IPS-20b (cell line): ENCODE measurements at regions not wholly inside any gene's neighbourhood (a gene's known extent, or its start where the extent isn't known, plus 50 kb on each side); places are given as distances from the start of the nearest gene placed in this dataset.

ENCODE experiments used
- H3K27ac ChIP-seq: one replicate; pipeline ENCODE4 v1.5.1; 2013; ENCODE audit warnings: low read length
- H3K27me3 ChIP-seq: 2 replicates; pipeline ENCODE4 v1.6.1; 2013; ENCODE audit warnings: mild to moderate bottlenecking, low read length, inconsistent platforms; ENCODE audit not compliant: insufficient read depth
- H3K36me3 ChIP-seq: 2 replicates; pipeline ENCODE4 v1.6.1; 2013; ENCODE audit warnings: low read depth, mild to moderate bottlenecking, inconsistent platforms, low read length, moderate library complexity; ENCODE audit not compliant: insufficient read depth
- H3K4me1 ChIP-seq: 2 replicates; pipeline ENCODE4 v1.6.1; 2013; ENCODE audit warnings: mild to moderate bottlenecking, control low read depth, inconsistent platforms, low read length, moderate library complexity; ENCODE audit not compliant: insufficient read depth
- H3K4me3 ChIP-seq: 2 replicates; pipeline ENCODE4 v1.5.1; 2013; ENCODE audit warnings: mild to moderate bottlenecking, low read length, inconsistent platforms
- H3K9ac ChIP-seq: 2 replicates; pipeline ENCODE4 v1.6.1; 2013; ENCODE audit warnings: low read depth, mild to moderate bottlenecking, inconsistent platforms, low read length, moderate library complexity
- H3K9me3 ChIP-seq: 2 replicates; pipeline ENCODE4 v1.6.1; 2013; ENCODE audit warnings: mild to moderate bottlenecking, low read depth, low read length, inconsistent platforms; ENCODE audit not compliant: insufficient read depth

GRCh38 chr20:50381771-50382593 lies 128.2 kb upstream of the PTPN1 start:
- no peaks in the 10 kb centered on the region for H3K9me3 ChIP-seq
- no peaks in the 10 kb centered on the region for H3K36me3 ChIP-seq
- no peak overlapping the region for H3K27ac ChIP-seq
- H3K9ac ChIP-seq, result no peak overlapping the region
- H3K27me3 ChIP-seq, result no peaks in the 10 kb centered on the region
- no peaks in the 10 kb centered on the region for H3K4me1 ChIP-seq
- no peak overlapping the region for H3K4me3 ChIP-seq

- Histone ChIP-seq H3K27me3 (no peaks in the 10 kb centered on the region), H3K27ac (no peak overlapping the region), H3K9ac (no peak overlapping the region), H3K9me3 (no peaks in the 10 kb centered on the region), H3K36me3 (no peaks in the 10 kb centered on the region), H3K4me3 (no peak overlapping the region), H3K4me1 (no peaks in the 10 kb centered on the region)
Observed at GRCh38 chr20:50385733-50386640, 124.2 kb upstream of the PTPN1 start.

- H3K4me1 ChIP-seq, result no peaks in the 10 kb centered on the region
- no peak overlapping the region for H3K4me3 ChIP-seq
- H3K36me3 ChIP-seq, result no peaks in the 10 kb centered on the region
- H3K27ac ChIP-seq, result no peak overlapping the region
- H3K27me3 ChIP-seq, result no peaks in the 10 kb centered on the region
- no peak overlapping the region for H3K9ac ChIP-seq
- no peaks in the 10 kb centered on the region for H3K9me3 ChIP-seq
Observed at GRCh38 chr20:50386641-50386960, 123.6 kb upstream of the PTPN1 start.

DNA sequence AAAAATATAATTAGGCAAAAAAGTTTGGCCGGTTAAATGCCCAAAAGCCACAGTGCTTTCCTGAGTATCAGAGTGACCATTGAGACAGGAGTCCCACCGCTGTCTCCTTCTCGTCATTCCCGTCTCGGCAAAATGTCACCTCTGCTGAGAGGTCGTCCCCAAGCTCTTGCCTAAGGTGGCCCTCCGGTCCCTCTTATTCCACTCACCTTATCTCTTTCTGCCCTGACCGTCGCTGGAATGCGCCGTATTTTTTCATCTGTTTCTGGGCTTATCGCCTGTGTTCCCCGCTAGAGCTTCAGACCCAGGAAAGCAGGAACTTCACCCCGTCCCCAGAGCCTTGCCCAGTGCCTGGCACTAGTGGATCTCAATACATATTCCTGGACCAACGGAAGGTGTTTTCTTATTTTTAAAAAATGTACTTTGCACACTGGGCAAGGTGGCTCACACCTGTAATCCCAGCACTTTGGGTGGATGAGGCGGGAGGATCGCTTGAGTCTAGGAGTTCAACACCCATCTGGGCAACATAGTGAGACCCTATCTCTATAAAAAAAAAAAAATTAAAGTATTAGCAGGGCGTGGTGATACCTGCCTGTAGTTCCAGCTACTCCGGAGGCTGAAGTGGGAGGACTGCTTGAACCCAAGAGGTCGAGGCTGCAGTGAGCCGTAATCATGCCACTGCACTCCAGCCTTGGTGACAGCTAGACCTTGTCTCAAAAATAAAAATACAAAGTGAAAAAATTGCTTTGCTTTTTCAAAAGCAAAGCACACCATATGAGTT lies 122.8 kb upstream of the PTPN1 start:
- H3K36me3 ChIP-seq, result no peaks in the 10 kb centered on the region

DNA sequence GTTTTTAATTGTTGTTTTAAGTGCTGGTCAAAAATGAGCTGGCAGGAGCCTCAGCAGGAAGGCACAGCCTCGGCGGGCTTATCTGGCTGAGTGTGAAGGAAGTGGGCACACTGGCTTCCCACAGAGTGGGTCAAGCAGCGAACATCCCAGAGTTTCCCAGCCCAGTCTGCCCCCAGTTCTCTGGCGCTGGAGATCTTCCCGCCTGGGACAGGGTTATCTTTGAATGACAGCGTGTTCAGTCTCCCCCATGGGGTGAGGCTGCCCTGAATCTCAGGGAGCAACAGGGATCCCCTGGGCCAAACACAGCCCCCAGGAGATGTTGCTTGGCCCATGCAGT lies 122.2 kb upstream of the PTPN1 start:
- Histone ChIP-seq H3K9me3 (no peaks in the 10 kb centered on the region), H3K4me3 (no peak overlapping the region), H3K27me3 (no peaks in the 10 kb centered on the region), H3K9ac (no peak overlapping the region), H3K36me3 (no peaks in the 10 kb centered on the region), H3K27ac (no peak overlapping the region), H3K4me1 (no peaks in the 10 kb centered on the region)

More for the DNA sequence above, 122.8 kb upstream of the PTPN1 start:
- Histone ChIP-seq H3K4me1 (no peaks in the 10 kb centered on the region), H3K4me3 (no peak overlapping the region), H3K9me3 (no peaks in the 10 kb centered on the region), H3K9ac (no peak overlapping the region), H3K27me3 (no peaks in the 10 kb centered on the region), H3K27ac (no peak overlapping the region)

GRCh38 chr20:50388733-50389437 lies 121.3 kb upstream of the PTPN1 start:
- Histone ChIP-seq H3K27ac (no peak overlapping the region), H3K9ac (no peak overlapping the region), H3K4me3 (no peak overlapping the region)

DNA sequence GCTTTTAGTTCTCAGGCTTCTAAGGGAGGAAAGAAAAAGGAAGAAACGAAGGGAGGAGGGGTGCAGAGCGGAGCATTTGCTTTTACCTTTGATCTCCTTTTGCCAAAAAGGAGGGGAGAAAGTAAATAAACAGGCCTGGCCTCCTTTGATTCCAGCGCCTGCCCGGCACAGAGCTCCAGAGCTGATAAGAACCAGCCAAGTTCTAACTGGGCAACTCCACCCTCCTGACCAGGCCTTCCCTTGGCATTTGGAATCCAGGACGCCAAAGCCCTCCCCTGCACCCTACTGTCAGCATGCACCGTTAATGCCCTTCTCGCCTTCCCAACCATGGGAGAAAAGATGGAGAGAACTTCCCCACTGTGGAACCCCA lies 120.8 kb upstream of the PTPN1 start:
- Histone ChIP-seq H3K9ac (no peak overlapping the region), H3K4me3 (no peak overlapping the region), H3K27ac (no peak overlapping the region), H3K4me1 (no peaks in the 10 kb centered on the region), H3K36me3 (no peaks in the 10 kb centered on the region), H3K27me3 (no peaks in the 10 kb centered on the region), H3K9me3 (no peaks in the 10 kb centered on the region)

More at GRCh38 chr20:50388733-50389437, 121.3 kb upstream of the PTPN1 start:
- Histone ChIP-seq H3K36me3 (no peaks in the 10 kb centered on the region), H3K9me3 (no peaks in the 10 kb centered on the region), H3K27me3 (no peaks in the 10 kb centered on the region), H3K4me1 (no peaks in the 10 kb centered on the region)

DNA sequence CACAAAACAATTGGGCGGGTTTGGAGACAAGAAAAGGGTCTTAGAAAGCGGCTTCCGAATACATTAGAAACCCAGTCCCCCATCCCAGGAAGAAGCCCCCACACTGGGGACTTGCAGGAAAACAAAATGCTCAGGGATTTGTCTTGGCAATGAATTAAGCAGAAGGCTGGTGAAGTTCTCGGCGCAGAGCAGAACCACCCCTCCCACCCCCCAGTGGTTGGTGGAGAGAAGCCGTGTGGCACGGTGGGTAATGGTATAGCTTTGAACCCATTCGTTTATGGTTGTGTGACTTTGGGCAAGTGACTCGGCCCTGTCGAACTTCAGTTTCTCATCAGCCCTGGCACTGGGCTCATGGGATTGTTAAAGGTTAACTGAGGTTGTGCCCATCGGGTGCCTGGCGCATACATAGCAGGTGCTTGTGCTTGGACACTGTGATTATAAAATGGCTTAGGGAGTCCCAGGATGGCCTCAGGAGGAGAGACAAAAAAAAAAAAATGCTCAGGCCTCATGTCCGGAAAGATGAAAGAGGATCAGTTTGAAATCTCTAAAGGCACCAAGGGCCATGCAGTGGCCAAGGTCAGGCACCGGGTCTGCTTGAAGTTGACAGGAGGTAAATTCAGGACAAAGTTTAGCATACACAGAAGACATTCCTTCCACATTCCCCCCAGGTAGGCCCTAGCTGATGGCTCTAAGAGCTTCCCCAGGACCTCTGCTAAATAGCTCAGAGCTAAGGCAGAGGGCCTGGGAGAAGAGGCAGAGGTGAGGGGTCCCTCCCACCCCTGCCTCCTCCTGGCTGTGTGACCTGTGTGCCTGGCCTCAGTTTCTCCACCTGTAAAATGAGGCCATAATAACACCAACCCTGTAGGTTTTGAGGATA lies 120.1 kb upstream of the PTPN1 start:
- Histone ChIP-seq H3K4me1 (no peaks in the 10 kb centered on the region), H3K36me3 (no peaks in the 10 kb centered on the region), H3K4me3 (no peak overlapping the region), H3K9ac (no peak overlapping the region), H3K27ac (no peak overlapping the region), H3K27me3 (no peaks in the 10 kb centered on the region), H3K9me3 (no peaks in the 10 kb centered on the region)

- Histone ChIP-seq H3K27me3 (no peaks in the 10 kb centered on the region), H3K9ac (no peak overlapping the region), H3K4me1 (no peaks in the 10 kb centered on the region), H3K36me3 (no peaks in the 10 kb centered on the region), H3K27ac (no peak overlapping the region), H3K9me3 (no peaks in the 10 kb centered on the region), H3K4me3 (no peak overlapping the region)
Observed at GRCh38 chr20:50390685-50391443, 119.3 kb upstream of the PTPN1 start.

GRCh38 chr20:50391444-50392137 lies 118.6 kb upstream of the PTPN1 start:
- H3K9ac ChIP-seq, result no peak overlapping the region
- H3K36me3 ChIP-seq, result no peaks in the 10 kb centered on the region
- no peaks in the 10 kb centered on the region for H3K4me1 ChIP-seq
- H3K27ac ChIP-seq, result no peak overlapping the region
- no peak overlapping the region for H3K4me3 ChIP-seq
- no peaks in the 10 kb centered on the region for H3K27me3 ChIP-seq
- no peaks in the 10 kb centered on the region for H3K9me3 ChIP-seq
